B cell (primary cell): ENCODE measurements at regions not wholly inside any gene's neighbourhood (a gene's known extent, or its start where the extent isn't known, plus 50 kb on each side); places are given as distances from the start of the nearest gene placed in this dataset.

Source experiments
- ATAC-seq: fragments of 200-7000 bp; cut with Tn5 transposase; one replicate; pipeline ENCODE4 v1.10.0; 2021; ENCODE audit warnings: low read depth, mild to moderate bottlenecking, moderate number of reproducible peaks, moderate library complexity
- CTCF ChIA-PET: fragments of 350-600 bp; sonication (Branson Sonifier 250); formaldehyde crosslinking; loops from one replicate; lab custom pipeline; 2021; ENCODE audit warnings: antibody characterized with exemption, inconsistent platforms; lab: Charles Lee
- POLR2A ChIA-PET: fragments of 350-600 bp; sonication (Branson Sonifier 250); formaldehyde crosslinking; loops from one replicate; lab custom pipeline; 2021; ENCODE audit warnings: antibody characterized with exemption; lab: Charles Lee
- DNase-seq: peaks from one replicate; pipeline ENCODE4 v3.0.0; 2013
- H2AFZ ChIP-seq: 2 replicates; pipeline ENCODE4 v1.6.1; 2012; ENCODE audit warnings: mild to moderate bottlenecking, low read depth, low read length; ENCODE audit not compliant: insufficient read depth, poor library complexity, severe bottlenecking
- H3K27ac ChIP-seq, 2 donors: 1 replicate in 1 of 2; 2 replicates in 1 of 2; pipeline ENCODE4 v1.5.1; 2012 to 2013; ENCODE audit warnings: low read length in 2 of 2, mild to moderate bottlenecking in 2 of 2, moderate library complexity in 1 of 2
- H3K27me3 ChIP-seq, 4 experiments: fragments of 200-600 bp in 1 of 4; sonication (generic) in 1 of 4; replicated peaks in 1 of 4; 1 replicate in 2 of 4; 2 replicates in 2 of 4; pipeline versions ENCODE4 v1.6.1 to v1.7.0; 2013 to 2016; ENCODE audit warnings: low read length in 3 of 4, mild to moderate bottlenecking in 2 of 4, mixed read lengths in 1 of 4, moderate library complexity in 1 of 4; ENCODE audit not compliant: insufficient read depth in 4 of 4, control insufficient read depth in 3 of 4; ENCODE audit errors: control extremely low read depth in 1 of 4
- H3K36me3 ChIP-seq, 2 experiments: replicated peaks in 1 of 2; 1 replicate in 1 of 2; 2 replicates in 1 of 2; pipeline versions ENCODE4 v1.6.1 to v1.7.1; 2013; ENCODE audit warnings: low read length in 1 of 2; ENCODE audit not compliant: insufficient read depth in 2 of 2, control insufficient read depth in 1 of 2; ENCODE audit errors: control extremely low read depth in 1 of 2, extremely low read depth in 1 of 2
- H3K4me1 ChIP-seq, 2 donors: fragments of 200-600 bp in 1 of 2; sonication (generic) in 1 of 2; 1 replicate in 1 of 2; 2 replicates in 1 of 2; pipeline versions ENCODE4 v1.5.1 to v1.6.1; 2013 to 2017; ENCODE audit warnings: low read length in 2 of 2; ENCODE audit not compliant: control insufficient read depth in 2 of 2, insufficient read depth in 2 of 2
- H3K4me2 ChIP-seq: replicated peaks from 2 replicates; pipeline ENCODE3; 2012; ENCODE audit warnings: mild to moderate bottlenecking, low read depth, low read length; ENCODE audit not compliant: poor library complexity, severe bottlenecking
- H3K4me3 ChIP-seq, 5 experiments: fragments of 200-600 bp in 1 of 5; sonication (generic) in 1 of 5; 1 replicate in 3 of 5; 2 replicates in 2 of 5; pipeline versions ENCODE4 v1.5.1 to v1.7.0; 2011 to 2016; ENCODE audit warnings: low read length in 4 of 5, mild to moderate bottlenecking in 4 of 5, low read depth in 2 of 5, control low read depth in 1 of 5, moderate library complexity in 1 of 5; ENCODE audit not compliant: insufficient read depth in 1 of 5; ENCODE audit errors: control extremely low read depth in 1 of 5, extremely low read depth in 1 of 5
- H3K79me2 ChIP-seq: fragments of 200-600 bp; sonication (generic); one replicate; pipeline ENCODE4 v1.6.0; 2016; ENCODE audit warnings: low read length; ENCODE audit not compliant: control insufficient read depth, insufficient read depth
- H3K9ac ChIP-seq: fragments of 200-600 bp; sonication (generic); 2 replicates; pipeline ENCODE4 v1.6.1; 2017; ENCODE audit warnings: mild to moderate bottlenecking, low read length, moderate library complexity
- H3K9me3 ChIP-seq, 3 donors: one replicate each; pipeline versions ENCODE4 v1.6.1 to v1.7.1; 2013; ENCODE audit warnings: low read length in 2 of 3; ENCODE audit not compliant: control insufficient read depth in 2 of 3, insufficient read depth in 1 of 3; ENCODE audit errors: control extremely low read depth in 1 of 3
- H4K20me1 ChIP-seq: 2 replicates; pipeline ENCODE4 v1.6.0; 2012; ENCODE audit warnings: mild to moderate bottlenecking, low read length; ENCODE audit not compliant: insufficient read depth, control insufficient read depth, poor library complexity, severe bottlenecking
- H3K27ac Mint-ChIP-seq: one replicate; pipeline ENCODE4 v1.8.0; 2021; ENCODE audit warnings: mixed read lengths
- H3K27me3 Mint-ChIP-seq: one replicate; pipeline ENCODE4 v1.8.0; 2021; ENCODE audit warnings: mixed read lengths
- H3K4me1 Mint-ChIP-seq: one replicate; pipeline ENCODE4 v1.8.0; 2021; ENCODE audit warnings: mixed read lengths
- H3K4me3 Mint-ChIP-seq: one replicate; pipeline ENCODE4 v1.8.0; 2021; ENCODE audit warnings: mixed read lengths
- H3K9me3 Mint-ChIP-seq: one replicate; pipeline ENCODE4 v1.8.0; 2022; ENCODE audit warnings: mixed read lengths; ENCODE audit not compliant: insufficient read depth
- EZH2 ChIP-seq: IDR thresholded peaks from 2 replicates; pipeline ENCODE4 v1.6.1; 2012; ENCODE audit warnings: borderline replicate concordance, low read depth, mild to moderate bottlenecking, moderate library complexity, low read length; ENCODE audit not compliant: insufficient read depth, poor library complexity, severe bottlenecking
- WGBS: methylation state at CpG from one replicate; pipeline ENCODE4 v1.1.5; 2013; ENCODE audit warnings: missing lambda C conversion rate; ENCODE audit not compliant: insufficient coverage; 5-methylcytosine and 5-hydroxymethylcytosine counted together
- intact Hi-C: fragments of 100-400 bp; cut with micrococcal nuclease; formaldehyde crosslinking; loops from one replicate; pipeline ENCODE4 v1.10.0; 2022
- TF ChIP-seq, protein P1 (sequence below): fragments of 200-600 bp; IDR thresholded peaks from one replicate; pipeline ENCODE4 v1.8.0; 2022; ENCODE audit warnings: antibody characterized with exemption, mild to moderate bottlenecking

DNA sequence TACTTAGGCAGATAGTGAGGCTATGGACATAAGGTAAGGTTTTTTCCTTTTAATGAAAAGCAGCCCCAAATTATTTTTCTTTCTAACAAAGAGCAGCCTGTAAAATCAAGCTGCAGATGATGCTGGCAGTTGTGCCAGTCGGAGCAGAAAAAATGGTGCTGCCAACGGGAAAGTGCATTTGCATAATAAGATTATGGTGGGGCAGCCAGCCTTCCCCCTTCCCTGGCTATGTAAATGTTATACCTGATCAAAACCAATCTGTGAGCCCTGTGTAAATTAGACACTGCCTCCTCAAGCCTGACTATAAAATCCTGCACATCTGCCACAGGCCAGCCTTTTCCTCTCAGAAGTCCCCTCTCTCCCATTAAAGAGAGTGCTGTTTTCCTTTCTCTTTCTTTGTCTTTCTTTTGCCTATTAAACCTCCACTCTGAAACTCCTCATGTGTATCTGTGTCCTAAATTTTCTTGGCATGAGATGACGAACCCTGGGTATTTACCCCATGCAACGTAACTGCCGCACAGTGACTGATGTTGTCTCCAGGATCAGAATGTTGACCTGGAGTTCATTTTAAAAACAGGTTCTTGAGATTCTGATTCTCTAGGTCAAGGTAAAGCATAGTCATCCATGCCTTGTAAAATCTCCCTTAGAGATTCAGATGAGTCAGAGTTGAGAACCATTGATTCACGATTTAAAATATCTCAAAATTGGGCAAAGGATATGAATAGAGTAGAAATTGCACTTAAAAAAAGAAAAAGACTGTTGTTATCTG lies 167.3 kb upstream of the C1GALT1 start:
- no peaks in the 10 kb centered on the region for H3K4me1 ChIP-seq
- peaks cover 31% of the 10 kb centered on the region for H3K27me3 Mint-ChIP-seq
- H3K9ac ChIP-seq: no peak overlapping the region
- H3K9me3 ChIP-seq: no peaks in the 10 kb centered on the region
- no peak for TF ChIP-seq EZH2
- TF ChIP-seq, protein P1, sequence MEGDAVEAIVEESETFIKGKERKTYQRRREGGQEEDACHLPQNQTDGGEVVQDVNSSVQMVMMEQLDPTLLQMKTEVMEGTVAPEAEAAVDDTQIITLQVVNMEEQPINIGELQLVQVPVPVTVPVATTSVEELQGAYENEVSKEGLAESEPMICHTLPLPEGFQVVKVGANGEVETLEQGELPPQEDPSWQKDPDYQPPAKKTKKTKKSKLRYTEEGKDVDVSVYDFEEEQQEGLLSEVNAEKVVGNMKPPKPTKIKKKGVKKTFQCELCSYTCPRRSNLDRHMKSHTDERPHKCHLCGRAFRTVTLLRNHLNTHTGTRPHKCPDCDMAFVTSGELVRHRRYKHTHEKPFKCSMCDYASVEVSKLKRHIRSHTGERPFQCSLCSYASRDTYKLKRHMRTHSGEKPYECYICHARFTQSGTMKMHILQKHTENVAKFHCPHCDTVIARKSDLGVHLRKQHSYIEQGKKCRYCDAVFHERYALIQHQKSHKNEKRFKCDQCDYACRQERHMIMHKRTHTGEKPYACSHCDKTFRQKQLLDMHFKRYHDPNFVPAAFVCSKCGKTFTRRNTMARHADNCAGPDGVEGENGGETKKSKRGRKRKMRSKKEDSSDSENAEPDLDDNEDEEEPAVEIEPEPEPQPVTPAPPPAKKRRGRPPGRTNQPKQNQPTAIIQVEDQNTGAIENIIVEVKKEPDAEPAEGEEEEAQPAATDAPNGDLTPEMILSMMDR: no peak
- H3K27ac Mint-ChIP-seq: no peak overlapping the region
- H3K27ac ChIP-seq: no peak overlapping the region
- no peaks in the 10 kb centered on the region for H3K9me3 Mint-ChIP-seq
- H3K79me2 ChIP-seq: no peaks in the 10 kb centered on the region
- DNase-seq (no peak), ATAC-seq (no peak)
- intact Hi-C loops: no loop called here
- no peak overlapping the region for H3K4me2 ChIP-seq
- H3K36me3 ChIP-seq: no peaks in the 10 kb centered on the region
- no peak overlapping the region for H2AFZ ChIP-seq
- ChIA-PET CTCF (no interaction called here), POLR2A (no interaction called here)
- H4K20me1 ChIP-seq: no peaks in the 10 kb centered on the region
- H3K4me3 ChIP-seq: no peak overlapping the region
- peaks cover 0 to 13% (median 7%) of the 10 kb centered on the region in 4 experiments for H3K27me3 ChIP-seq
- 97% methylated on average over 3 of the region's 6 CpGs for WGBS
- no peaks in the 10 kb centered on the region for H3K4me1 Mint-ChIP-seq
- H3K4me3 Mint-ChIP-seq: no peak overlapping the region

DNA sequence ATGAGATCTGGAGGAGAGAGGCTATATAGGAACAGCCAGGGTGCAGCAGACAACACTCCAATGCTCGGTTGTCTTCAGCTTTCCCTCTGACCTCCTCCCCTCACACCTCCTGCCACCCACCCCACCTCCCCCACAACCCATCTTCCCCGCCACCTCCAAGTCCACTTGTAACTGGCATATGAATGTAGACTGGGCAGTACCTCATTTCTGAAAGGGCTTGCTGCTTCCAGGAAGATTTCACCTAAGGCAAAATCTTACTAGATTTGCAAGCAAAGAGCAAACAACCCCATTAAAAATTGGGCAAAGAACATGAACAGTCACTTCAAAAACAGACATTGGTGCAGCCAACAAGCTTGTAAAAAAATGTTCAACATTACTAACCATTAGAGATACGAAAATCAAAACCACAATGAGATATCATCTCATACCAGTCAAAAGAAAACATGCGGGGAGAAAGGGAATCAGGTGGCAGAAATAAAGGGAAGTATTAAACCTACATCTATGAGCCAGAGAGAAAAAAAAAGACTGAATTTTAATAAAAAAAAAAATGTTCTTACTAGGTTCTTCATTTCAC lies 164.6 kb upstream of the C1GALT1 start:
- Histone ChIP-seq H3K9me3 (no peaks in the 10 kb centered on the region), H3K27me3 (peaks cover 0 to 13% (median 5%) of the 10 kb centered on the region in 4 experiments), H4K20me1 (no peaks in the 10 kb centered on the region), H3K27ac (no peak overlapping the region), H3K79me2 (no peaks in the 10 kb centered on the region), H3K4me1 (no peaks in the 10 kb centered on the region), H3K36me3 (no peaks in the 10 kb centered on the region), H3K4me3 (no peak overlapping the region), H2AFZ (no peak overlapping the region), H3K4me2 (no peak overlapping the region), H3K9ac (no peak overlapping the region)
- Mint-ChIP-seq H3K4me3 (no peak overlapping the region), H3K27ac (no peak overlapping the region), H3K4me1 (no peaks in the 10 kb centered on the region), H3K27me3 (peaks cover 21% of the 10 kb centered on the region), H3K9me3 (no peaks in the 10 kb centered on the region)
- TF ChIP-seq, protein P1: no peak
- no CpG with 5 or more reads among the region's 4 CpGs for WGBS
- CTCF ChIA-PET: no interaction called here
- intact Hi-C loops: no loop called here
- POLR2A ChIA-PET: no interaction called here
- DNase-seq (no peak), ATAC-seq (no peak)
